Endothelial cell of umbilical vein (primary cell): ENCODE measurements at regions not wholly inside any gene's neighbourhood (a gene's known extent, or its start where the extent isn't known, plus 50 kb on each side); places are given as distances from the start of the nearest gene placed in this dataset.

ENCODE experiments used
- BruUV-seq: library from RNA; stranded (reverse); fragments of 400-500 nt; replicated peaks from 2 replicates; lab custom pipeline; 2021; lab: Mats Ljungman, UMichigan
- CTCF ChIA-PET: fragments of 300-600, 350-600 bp; sonication (Branson Sonifier 250); formaldehyde crosslinking; loops from one replicate; lab custom pipeline; 2021; ENCODE audit warnings: antibody characterized with exemption, inconsistent platforms; lab: Charles Lee
- POLR2A ChIA-PET: fragments of 300-600, 350-600 bp; sonication (Branson Sonifier 250); formaldehyde crosslinking; loops from one replicate; lab custom pipeline; 2021; ENCODE audit warnings: antibody characterized with exemption, inconsistent platforms; lab: Charles Lee
- DNase-seq: peaks from one replicate; pipeline ENCODE4 v3.0.0-alpha.2; 2011; ENCODE audit warnings: low read depth, low spot score
- FAIRE-seq: peaks from 2 replicates; lab custom pipeline; 2011; peaks lifted over from hg19 to GRCh38; lab: Jason Lieb, UNC
- H2AFZ ChIP-seq: 2 replicates; pipeline ENCODE4 v1.6.0; 2012; ENCODE audit warnings: low read depth, low read length, control low read depth, inconsistent platforms
- H3K27ac ChIP-seq: 2 replicates; pipeline ENCODE4 v1.5.1; 2011; ENCODE audit warnings: low read depth, mild to moderate bottlenecking, control low read depth, low read length, moderate library complexity; ENCODE audit not compliant: insufficient read depth
- H3K27me3 ChIP-seq, 2 experiments: 2 replicates each; pipeline versions ENCODE4 v1.6.0 to v1.6.1; 2011; ENCODE audit warnings: low read length in 2 of 2, mixed read lengths in 1 of 2; ENCODE audit not compliant: control insufficient read depth in 2 of 2, insufficient read depth in 2 of 2
- H3K36me3 ChIP-seq, 2 experiments: 2 replicates in 1 of 2; 3 replicates in 1 of 2; pipeline ENCODE4 v1.5.1; 2011; ENCODE audit warnings: low read length in 2 of 2, mild to moderate bottlenecking in 1 of 2, moderate library complexity in 1 of 2; ENCODE audit not compliant: control insufficient read depth in 2 of 2, insufficient read depth in 2 of 2; ENCODE audit errors: extremely low read depth in 1 of 2
- H3K4me1 ChIP-seq: 3 replicates; pipeline ENCODE4 v1.5.1; 2011; ENCODE audit warnings: mild to moderate bottlenecking, low read length; ENCODE audit not compliant: control insufficient read depth, insufficient read depth; ENCODE audit errors: extremely low read depth
- H3K4me2 ChIP-seq: 2 replicates; pipeline ENCODE4 v1.6.1; 2011; ENCODE audit warnings: low read length, control low read depth, mixed read lengths; ENCODE audit not compliant: insufficient read depth
- H3K4me3 ChIP-seq, 3 experiments: fragments of 200-600 bp in 1 of 3; sonication (generic), shearing (Covaris generic) in 1 of 3; replicated peaks in 1 of 3; 2 replicates each; pipeline ENCODE4 v1.5.1; 2011 to 2016; ENCODE audit warnings: control low read depth in 3 of 3, low read length in 3 of 3, mild to moderate bottlenecking in 2 of 3, inconsistent platforms in 1 of 3, low read depth in 1 of 3, moderate library complexity in 1 of 3; ENCODE audit not compliant: insufficient read depth in 1 of 3
- H3K79me2 ChIP-seq: 2 replicates; pipeline ENCODE4 v1.6.0; 2012; ENCODE audit warnings: low read length, inconsistent platforms; ENCODE audit not compliant: control insufficient read depth, insufficient read depth
- H3K9ac ChIP-seq: replicated peaks from 2 replicates; pipeline ENCODE3; 2011; ENCODE audit warnings: low read length, control low read depth; ENCODE audit not compliant: insufficient read depth; ENCODE audit errors: extremely low read depth
- H3K9me1 ChIP-seq: replicated peaks from 3 replicates; pipeline ENCODE4 v1.6.0; 2011; ENCODE audit warnings: mild to moderate bottlenecking, low read length; ENCODE audit not compliant: control insufficient read depth, insufficient read depth; ENCODE audit errors: extremely low read depth
- H3K9me3 ChIP-seq: replicated peaks from 2 replicates; pipeline ENCODE4 v1.5.1; 2012; ENCODE audit warnings: low read length, inconsistent platforms; ENCODE audit not compliant: control insufficient read depth, insufficient read depth
- H4K20me1 ChIP-seq: replicated peaks from 2 replicates; pipeline ENCODE3; 2011; ENCODE audit warnings: mild to moderate bottlenecking, low read length; ENCODE audit not compliant: control insufficient read depth, insufficient read depth; ENCODE audit errors: extremely low read depth
- EZH2 ChIP-seq: IDR thresholded peaks from 2 replicates; pipeline ENCODE4 v1.6.1; 2012; ENCODE audit warnings: borderline replicate concordance, low read depth, mild to moderate bottlenecking, moderate library complexity, low read length, inconsistent platforms; ENCODE audit not compliant: severe bottlenecking
- FOS ChIP-seq: IDR thresholded peaks from 2 replicates; pipeline ENCODE4 v1.6.1; 2011; ENCODE audit warnings: mild to moderate bottlenecking, low read length, moderate library complexity, borderline replicate concordance; ENCODE audit not compliant: insufficient read depth
- GATA2 ChIP-seq: IDR thresholded peaks from 2 replicates; pipeline ENCODE4 v1.7.0; 2011; ENCODE audit warnings: low read depth, mild to moderate bottlenecking, moderate library complexity, mixed read lengths, low read length; ENCODE audit not compliant: insufficient read length, insufficient read depth
- JUN ChIP-seq: IDR thresholded peaks from 2 replicates; pipeline ENCODE4 v1.6.1; 2011; ENCODE audit warnings: borderline replicate concordance, low read depth; ENCODE audit not compliant: insufficient read length, insufficient read depth
- MAX ChIP-seq: IDR thresholded peaks from 2 replicates; pipeline ENCODE4 v1.6.1; 2011; ENCODE audit not compliant: insufficient read depth, insufficient read length
- MYC ChIP-seq: IDR thresholded peaks from one replicate; pipeline ENCODE4 v1.6.1; 2011; ENCODE audit warnings: mild to moderate bottlenecking, low read depth, low read length
- POLR2A ChIP-seq: IDR thresholded peaks from 2 replicates; pipeline ENCODE4 v1.6.1; 2012; ENCODE audit warnings: low read depth, mild to moderate bottlenecking, control low read depth, low read length
- POLR2AphosphoS5 ChIP-seq: IDR thresholded peaks from 2 replicates; pipeline ENCODE4 v1.6.1; 2012; ENCODE audit warnings: low read depth, mild to moderate bottlenecking, control low read depth, low read length, moderate library complexity; ENCODE audit not compliant: insufficient read depth
- dilution Hi-C: fragments of 300-500 bp; cut with MboI; formaldehyde crosslinking; loops from one replicate; pipeline ENCODE4 v1.15.0; 2019; ENCODE audit warnings: low sequenced_read_pairs; ENCODE audit not compliant: extremely low pct_ligation_motif_present
- intact Hi-C: fragments of 100-400 bp; cut with micrococcal nuclease; formaldehyde crosslinking; loops from one replicate; pipeline ENCODE4 v1.10.0; 2022
- TF ChIP-seq, protein P1 (sequence below), 2 donors: IDR thresholded peaks; 1 replicate in 1 of 2; 2 replicates in 1 of 2; pipeline ENCODE4 v1.5.1; 2011; ENCODE audit warnings: low read length in 2 of 2, mild to moderate bottlenecking in 2 of 2, moderate library complexity in 2 of 2, control low read depth in 1 of 2, inconsistent platforms in 1 of 2, low read depth in 1 of 2; ENCODE audit not compliant: insufficient read depth in 1 of 2; ENCODE audit errors: extremely low read depth in 1 of 2

GRCh38 chr16:79503511-79503910 lies 97.0 kb downstream of the MAF start:
- TF ChIP-seq EZH2 (no peak), POLR2AphosphoS5 (no peak), FOS (no peak), MYC (no peak), MAX (no peak), JUN (no peak), GATA2 (no peak), POLR2A (no peak)
- TF ChIP-seq, protein P1, sequence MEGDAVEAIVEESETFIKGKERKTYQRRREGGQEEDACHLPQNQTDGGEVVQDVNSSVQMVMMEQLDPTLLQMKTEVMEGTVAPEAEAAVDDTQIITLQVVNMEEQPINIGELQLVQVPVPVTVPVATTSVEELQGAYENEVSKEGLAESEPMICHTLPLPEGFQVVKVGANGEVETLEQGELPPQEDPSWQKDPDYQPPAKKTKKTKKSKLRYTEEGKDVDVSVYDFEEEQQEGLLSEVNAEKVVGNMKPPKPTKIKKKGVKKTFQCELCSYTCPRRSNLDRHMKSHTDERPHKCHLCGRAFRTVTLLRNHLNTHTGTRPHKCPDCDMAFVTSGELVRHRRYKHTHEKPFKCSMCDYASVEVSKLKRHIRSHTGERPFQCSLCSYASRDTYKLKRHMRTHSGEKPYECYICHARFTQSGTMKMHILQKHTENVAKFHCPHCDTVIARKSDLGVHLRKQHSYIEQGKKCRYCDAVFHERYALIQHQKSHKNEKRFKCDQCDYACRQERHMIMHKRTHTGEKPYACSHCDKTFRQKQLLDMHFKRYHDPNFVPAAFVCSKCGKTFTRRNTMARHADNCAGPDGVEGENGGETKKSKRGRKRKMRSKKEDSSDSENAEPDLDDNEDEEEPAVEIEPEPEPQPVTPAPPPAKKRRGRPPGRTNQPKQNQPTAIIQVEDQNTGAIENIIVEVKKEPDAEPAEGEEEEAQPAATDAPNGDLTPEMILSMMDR (IDR thresholded peaks at IDR 0.05; ENCODE audit: extremely low read depth in 1 of 2, insufficient read depth in 1 of 2, low read depth in 1 of 2, low read length in 2 of 2), result no peak
- POLR2A ChIA-PET, result no interaction called here
- Histone ChIP-seq H3K36me3 (no peaks in the 10 kb centered on the region), H3K79me2 (no peaks in the 10 kb centered on the region), H3K9ac (no peak overlapping the region), H3K4me3 (no peak overlapping the region), H3K27ac (no peak overlapping the region), H2AFZ (no peak overlapping the region), H3K9me1 (no peaks in the 10 kb centered on the region), H3K9me3 (peaks cover 6% of the 10 kb centered on the region), H3K4me1 (no peaks in the 10 kb centered on the region), H3K4me2 (no peak overlapping the region), H3K27me3 (no peaks in the 10 kb centered on the region), H4K20me1 (no peaks in the 10 kb centered on the region)
- no peak for FAIRE-seq
- no TSS peak for BruUV-seq
- CTCF ChIA-PET, result no interaction called here
- dilution Hi-C loops (no loop called here), intact Hi-C loops (no loop called here)
- DNase-seq, result no peak
